GM12892 (cell line): ENCODE measurements at regions not wholly inside any gene's neighbourhood (a gene's known extent, or its start where the extent isn't known, plus 50 kb on each side); places are given as distances from the start of the nearest gene placed in this dataset.

ENCODE experiments used
- POLR2AphosphoS5 ChIP-seq: IDR thresholded peaks from 2 replicates; pipeline ENCODE4 v1.6.1; 2011; ENCODE audit warnings: low read depth, low read length, control low read depth
- TAF1 ChIP-seq: IDR thresholded peaks from 2 replicates; pipeline ENCODE4 v1.6.1; 2011; ENCODE audit warnings: low read depth, mild to moderate bottlenecking, control low read depth, low read length, borderline replicate concordance

- TF ChIP-seq TAF1 = no peak
- no peak for TF ChIP-seq POLR2AphosphoS5
Measured at GRCh38 chr3:162161595-162161994, 665.0 kb downstream of the OTOL1 start.
